Endodermal cell (in vitro differentiated cells): ENCODE measurements at regions not wholly inside any gene's neighbourhood (a gene's known extent, or its start where the extent isn't known, plus 50 kb on each side); places are given as distances from the start of the nearest gene placed in this dataset.

ENCODE experiments used
- DNase-seq: peaks from one replicate; pipeline ENCODE4 v3.0.0-alpha.2; 2017
- H3K27ac ChIP-seq: 2 replicates; pipeline ENCODE4 v1.5.1; 2013; ENCODE audit warnings: mild to moderate bottlenecking, low read depth, low read length, moderate library complexity
- H3K27me3 ChIP-seq: 2 replicates; pipeline ENCODE4 v1.6.1; 2013; ENCODE audit warnings: mild to moderate bottlenecking, low read length, moderate library complexity; ENCODE audit not compliant: insufficient read depth, control insufficient read depth, poor library complexity, severe bottlenecking
- H3K36me3 ChIP-seq: 2 replicates; pipeline ENCODE4 v1.7.0; 2013; ENCODE audit warnings: mild to moderate bottlenecking, low read length, moderate library complexity; ENCODE audit not compliant: control insufficient read depth, insufficient read depth
- H3K4me1 ChIP-seq: one replicate; pipeline ENCODE4 v1.7.0; 2013; ENCODE audit warnings: low read length; ENCODE audit not compliant: control insufficient read depth, insufficient read depth
- H3K4me3 ChIP-seq: 2 replicates; pipeline ENCODE4 v1.5.1; 2013; ENCODE audit warnings: mild to moderate bottlenecking, low read length, moderate library complexity
- H3K9ac ChIP-seq: 2 replicates; pipeline ENCODE4 v1.6.1; 2013; ENCODE audit warnings: mild to moderate bottlenecking, low read length, moderate library complexity; ENCODE audit not compliant: poor library complexity, severe bottlenecking; ENCODE audit errors: extremely low read depth
- H3K9me3 ChIP-seq: 2 replicates; pipeline ENCODE4 v1.6.1; 2013; ENCODE audit warnings: mild to moderate bottlenecking, low read length, moderate library complexity; ENCODE audit not compliant: control insufficient read depth
- H3K27ac Mint-ChIP-seq: 2 replicates; pipeline ENCODE4 v1.8.0; 2020; ENCODE audit warnings: mixed read lengths
- H3K27me3 Mint-ChIP-seq: 2 replicates; pipeline ENCODE4 v1.8.0; 2021; ENCODE audit warnings: mild to moderate bottlenecking, mixed read lengths; ENCODE audit not compliant: insufficient read depth
- H3K36me3 Mint-ChIP-seq: 2 replicates; pipeline ENCODE4 v1.8.0; 2020; ENCODE audit warnings: low read depth, mixed read lengths
- H3K4me1 Mint-ChIP-seq: 2 replicates; pipeline ENCODE4 v1.8.0; 2020; ENCODE audit warnings: mixed read lengths
- H3K4me3 Mint-ChIP-seq: 2 replicates; pipeline ENCODE4 v1.8.0; 2020; ENCODE audit warnings: mild to moderate bottlenecking, moderate library complexity, mixed read lengths
- H3K9me3 Mint-ChIP-seq: 2 replicates; pipeline ENCODE4 v1.8.0; 2020; ENCODE audit warnings: mild to moderate bottlenecking, mixed read lengths
- WGBS, 2 experiments: methylation state at CpG; one replicate each; pipeline versions ENCODE4 v1.1.5 to v1.1.7; 2013; ENCODE audit warnings: missing lambda C conversion rate in 2 of 2, mixed read lengths in 1 of 2; ENCODE audit not compliant: insufficient coverage in 1 of 2, insufficient read length in 1 of 2; 5-methylcytosine and 5-hydroxymethylcytosine counted together
- TF ChIP-seq, protein P1 (sequence below): fragments of 200-600 bp; sonication (generic); conservative IDR thresholded peaks from 2 replicates; pipeline ENCODE4 v1.5.0; 2021; ENCODE audit warnings: antibody characterized with exemption, mild to moderate bottlenecking

- peaks cover 5% of the 10 kb centered on the region for H3K4me1 Mint-ChIP-seq
- no peaks in the 10 kb centered on the region for H3K27me3 ChIP-seq
Observed at GRCh38 chr2:128551435-128551834, 232.8 kb upstream of the HS6ST1 start.

DNA sequence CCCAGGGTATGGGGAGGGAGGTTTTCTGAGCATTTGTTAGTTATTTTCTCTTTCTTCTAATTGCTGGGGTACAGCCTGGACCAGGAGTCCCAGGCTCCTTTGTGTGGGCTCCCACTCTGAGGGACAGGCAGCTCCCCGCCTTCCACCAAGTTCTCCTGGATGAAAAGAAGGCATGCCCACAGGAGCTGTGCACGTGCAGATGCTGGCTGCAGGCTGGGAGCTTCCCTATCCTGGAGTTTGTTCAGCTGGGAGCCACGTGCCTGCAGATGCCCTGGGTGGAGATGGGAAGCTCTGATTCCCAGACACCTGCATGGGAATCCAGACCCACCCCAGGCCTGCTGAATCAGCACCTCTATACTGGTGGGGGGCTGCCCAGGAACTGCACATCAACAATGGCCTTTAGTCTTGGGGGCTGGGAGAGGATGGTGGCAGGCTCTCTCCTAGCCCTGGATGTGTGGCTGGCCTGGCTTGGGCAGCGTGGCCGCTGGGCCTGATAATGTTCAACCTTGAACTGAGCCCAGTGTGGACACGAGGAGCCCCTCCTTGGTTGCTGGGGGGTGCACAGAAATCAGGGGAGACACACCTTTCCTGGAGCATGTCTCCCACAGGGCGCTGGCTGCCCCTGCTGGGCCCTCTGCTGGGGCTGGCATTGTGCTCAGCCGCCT, 233.6 kb upstream of the HS6ST1 start:
- H3K9me3 ChIP-seq: no peaks in the 10 kb centered on the region
- Mint-ChIP-seq H3K4me3 (no peak overlapping the region), H3K36me3 (no peaks in the 10 kb centered on the region), H3K27ac (no peak overlapping the region), H3K9me3 (no peaks in the 10 kb centered on the region), H3K27me3 (no peaks in the 10 kb centered on the region), H3K4me1 (peaks cover 5% of the 10 kb centered on the region)
- H3K27ac ChIP-seq: no peak overlapping the region
- H3K4me3 ChIP-seq: no peak overlapping the region
- WGBS, 2 experiments: 88 to 98% methylated on average over 6 to 8 of the region's 8 CpGs
- no peak for DNase-seq
- H3K9ac ChIP-seq: no peak overlapping the region
- H3K36me3 ChIP-seq: no peaks in the 10 kb centered on the region
- no peaks in the 10 kb centered on the region for H3K4me1 ChIP-seq
- TF ChIP-seq, protein P1, sequence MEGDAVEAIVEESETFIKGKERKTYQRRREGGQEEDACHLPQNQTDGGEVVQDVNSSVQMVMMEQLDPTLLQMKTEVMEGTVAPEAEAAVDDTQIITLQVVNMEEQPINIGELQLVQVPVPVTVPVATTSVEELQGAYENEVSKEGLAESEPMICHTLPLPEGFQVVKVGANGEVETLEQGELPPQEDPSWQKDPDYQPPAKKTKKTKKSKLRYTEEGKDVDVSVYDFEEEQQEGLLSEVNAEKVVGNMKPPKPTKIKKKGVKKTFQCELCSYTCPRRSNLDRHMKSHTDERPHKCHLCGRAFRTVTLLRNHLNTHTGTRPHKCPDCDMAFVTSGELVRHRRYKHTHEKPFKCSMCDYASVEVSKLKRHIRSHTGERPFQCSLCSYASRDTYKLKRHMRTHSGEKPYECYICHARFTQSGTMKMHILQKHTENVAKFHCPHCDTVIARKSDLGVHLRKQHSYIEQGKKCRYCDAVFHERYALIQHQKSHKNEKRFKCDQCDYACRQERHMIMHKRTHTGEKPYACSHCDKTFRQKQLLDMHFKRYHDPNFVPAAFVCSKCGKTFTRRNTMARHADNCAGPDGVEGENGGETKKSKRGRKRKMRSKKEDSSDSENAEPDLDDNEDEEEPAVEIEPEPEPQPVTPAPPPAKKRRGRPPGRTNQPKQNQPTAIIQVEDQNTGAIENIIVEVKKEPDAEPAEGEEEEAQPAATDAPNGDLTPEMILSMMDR: no peak
- H3K27me3 ChIP-seq: no peaks in the 10 kb centered on the region

More at GRCh38 chr2:128551435-128551834, 232.8 kb upstream of the HS6ST1 start:
- Histone ChIP-seq H3K27ac (no peak overlapping the region), H3K9me3 (no peaks in the 10 kb centered on the region), H3K4me3 (no peak overlapping the region), H3K4me1 (no peaks in the 10 kb centered on the region), H3K36me3 (no peaks in the 10 kb centered on the region), H3K9ac (no peak overlapping the region)
- no peaks in the 10 kb centered on the region for H3K27me3 Mint-ChIP-seq
- WGBS, 2 experiments: 94 to 95% methylated on average over 7 of the region's 7 CpGs
- H3K9me3 Mint-ChIP-seq: no peaks in the 10 kb centered on the region
- TF ChIP-seq, protein P1: no peak
- no peaks in the 10 kb centered on the region for H3K36me3 Mint-ChIP-seq
- H3K4me3 Mint-ChIP-seq: no peak overlapping the region
- no peak overlapping the region for H3K27ac Mint-ChIP-seq
- no peak for DNase-seq

GRCh38 chr2:128552806-128553551, 234.3 kb upstream of the HS6ST1 start:
- no peak overlapping the region for H3K4me3 Mint-ChIP-seq
- no peak overlapping the region for H3K4me3 ChIP-seq
- H3K27me3 ChIP-seq: no peaks in the 10 kb centered on the region
- H3K9ac ChIP-seq: no peak overlapping the region
- H3K27ac ChIP-seq: no peak overlapping the region
- H3K27ac Mint-ChIP-seq: no peak overlapping the region
- no peaks in the 10 kb centered on the region for H3K27me3 Mint-ChIP-seq
- DNase-seq: no peak
- no peaks in the 10 kb centered on the region for H3K36me3 Mint-ChIP-seq
- H3K36me3 ChIP-seq: no peaks in the 10 kb centered on the region
- H3K4me1 ChIP-seq: no peaks in the 10 kb centered on the region
- TF ChIP-seq, protein P1: no peak
- no peaks in the 10 kb centered on the region for H3K9me3 Mint-ChIP-seq
- peaks cover 2% of the 10 kb centered on the region for H3K4me1 Mint-ChIP-seq
- H3K9me3 ChIP-seq: no peaks in the 10 kb centered on the region
- 91 to 97% methylated on average over 5 to 11 of the region's 11 CpGs for WGBS, 2 experiments
